OCI-LY3 (cell line): ENCODE measurements at regions not wholly inside any gene's neighbourhood (a gene's known extent, or its start where the extent isn't known, plus 50 kb on each side); places are given as distances from the start of the nearest gene placed in this dataset.

Source experiments
- CTCF ChIP-seq: fragments of 200-600, 300-600 bp; sonication (generic); IDR thresholded peaks from 2 replicates; pipeline ENCODE4 v1.5.1; 2014; ENCODE audit warnings: antibody characterized with exemption, low read length, low read depth
- EZH2phosphoT487 ChIP-seq: fragments of 200-600 bp; shearing (Covaris generic); IDR thresholded peaks from 2 replicates; pipeline ENCODE4 v1.6.1; 2018; ENCODE audit warnings: antibody characterized with exemption, mixed run types, low read depth

- no peak for TF ChIP-seq CTCF
- TF ChIP-seq EZH2phosphoT487, result no peak
Observed at GRCh38 chr4:14215116-14215770, 587.7 kb upstream of the BOD1L1 start.
